ENCODE measurements at regions not wholly inside any gene's neighbourhood (a gene's known extent, or its start where the extent isn't known, plus 50 kb on each side); places are given as distances from the start of the nearest gene placed in this dataset.

DNA sequence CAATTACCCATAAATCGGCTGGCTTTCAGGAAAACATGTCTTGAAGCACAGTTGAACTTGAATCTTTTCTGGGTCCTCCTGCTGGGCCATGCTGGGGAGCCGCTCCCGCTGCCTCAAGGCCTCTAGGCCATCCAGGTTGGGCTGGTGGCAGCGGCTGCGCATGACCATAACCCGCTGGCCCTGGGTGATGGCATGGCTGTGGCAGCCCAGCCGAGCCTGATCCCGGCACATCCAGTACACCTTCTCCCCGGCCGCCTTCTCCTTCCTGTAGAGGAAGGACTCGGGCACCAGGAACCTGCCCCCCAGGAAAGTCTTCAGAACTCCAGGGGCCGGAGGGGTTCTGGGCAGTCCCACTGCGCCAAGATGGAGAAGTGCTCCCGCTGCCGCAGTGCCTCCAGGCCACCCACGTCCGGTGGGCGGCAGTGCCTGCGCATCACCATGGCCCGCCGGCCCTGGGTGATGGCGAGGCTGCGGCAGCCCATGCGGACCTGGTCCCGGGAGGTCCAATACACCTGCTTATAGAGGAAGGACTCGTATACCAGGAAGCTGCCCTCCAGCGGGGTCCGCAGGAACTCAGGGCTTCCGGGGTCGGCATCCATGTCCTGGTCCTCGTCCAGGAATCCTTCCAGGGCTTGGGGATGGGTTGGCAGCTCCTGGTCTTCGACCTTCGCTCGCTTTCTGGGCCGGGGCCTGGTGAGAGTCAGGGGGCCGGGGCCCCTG, 84.3 kb upstream of the FXR1 start:
- BruUV-seq (replicated peaks) = no TSS peak

GRCh38 chr3:180828723-180829408, 83.6 kb upstream of the FXR1 start:
- H2AFZ ChIP-seq = no peak overlapping the region
- no peak for DNase-seq
- H4K20me1 ChIP-seq (ENCODE audit: insufficient read depth) = no peaks in the 10 kb centered on the region
- no peak overlapping the region for H3K27ac ChIP-seq
- no peak overlapping the region for H3K4me3 ChIP-seq
- H3K36me3 ChIP-seq (ENCODE audit: low read depth) = no peaks in the 10 kb centered on the region
- POLR2A ChIA-PET (ENCODE audit: unreplicated experiment) = no interaction called here
- no peak for TF ChIP-seq EZH2 (IDR thresholded peaks at IDR 0.05; ENCODE audit: low read depth)
- TF ChIP-seq, protein P1, sequence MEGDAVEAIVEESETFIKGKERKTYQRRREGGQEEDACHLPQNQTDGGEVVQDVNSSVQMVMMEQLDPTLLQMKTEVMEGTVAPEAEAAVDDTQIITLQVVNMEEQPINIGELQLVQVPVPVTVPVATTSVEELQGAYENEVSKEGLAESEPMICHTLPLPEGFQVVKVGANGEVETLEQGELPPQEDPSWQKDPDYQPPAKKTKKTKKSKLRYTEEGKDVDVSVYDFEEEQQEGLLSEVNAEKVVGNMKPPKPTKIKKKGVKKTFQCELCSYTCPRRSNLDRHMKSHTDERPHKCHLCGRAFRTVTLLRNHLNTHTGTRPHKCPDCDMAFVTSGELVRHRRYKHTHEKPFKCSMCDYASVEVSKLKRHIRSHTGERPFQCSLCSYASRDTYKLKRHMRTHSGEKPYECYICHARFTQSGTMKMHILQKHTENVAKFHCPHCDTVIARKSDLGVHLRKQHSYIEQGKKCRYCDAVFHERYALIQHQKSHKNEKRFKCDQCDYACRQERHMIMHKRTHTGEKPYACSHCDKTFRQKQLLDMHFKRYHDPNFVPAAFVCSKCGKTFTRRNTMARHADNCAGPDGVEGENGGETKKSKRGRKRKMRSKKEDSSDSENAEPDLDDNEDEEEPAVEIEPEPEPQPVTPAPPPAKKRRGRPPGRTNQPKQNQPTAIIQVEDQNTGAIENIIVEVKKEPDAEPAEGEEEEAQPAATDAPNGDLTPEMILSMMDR (conservative IDR thresholded peaks at IDR 0.05) = no peak
- H3K4me1 ChIP-seq (replicated peaks; ENCODE audit: insufficient read depth) = no peaks in the 10 kb centered on the region
- no peak overlapping the region for H3K4me2 ChIP-seq
- no peaks in the 10 kb centered on the region for H3K27me3 ChIP-seq (ENCODE audit: insufficient read depth, low read depth)
- CTCF ChIA-PET = no interaction called here
- H3F3A ChIP-seq (ENCODE audit: insufficient read depth, low read depth) = no peaks in the 10 kb centered on the region
- no peaks in the 10 kb centered on the region for H3K9me3 ChIP-seq (ENCODE audit: insufficient read depth, low read depth)
- H3K9me2 ChIP-seq (ENCODE audit: insufficient read depth) = no peaks in the 10 kb centered on the region
- no TSS peak for BruUV-seq (replicated peaks)
- intact Hi-C loops (cut with micrococcal nuclease; ENCODE audit: unreplicated experiment) = no loop called here
- no peaks in the 10 kb centered on the region for H3K79me2 ChIP-seq (ENCODE audit: low read depth)

More for the DNA sequence above, 84.3 kb upstream of the FXR1 start:
- no peaks in the 10 kb centered on the region for H3K9me3 ChIP-seq (ENCODE audit: insufficient read depth, low read depth)
- H3K4me3 ChIP-seq = no peak overlapping the region
- intact Hi-C loops (cut with micrococcal nuclease; ENCODE audit: unreplicated experiment) = no loop called here
- no peaks in the 10 kb centered on the region for H3K9me2 ChIP-seq (ENCODE audit: insufficient read depth)
- H3K36me3 ChIP-seq (ENCODE audit: low read depth) = no peaks in the 10 kb centered on the region
- no peaks in the 10 kb centered on the region for H3F3A ChIP-seq (ENCODE audit: insufficient read depth, low read depth)
- H3K27ac ChIP-seq = no peak overlapping the region
- H4K20me1 ChIP-seq (ENCODE audit: insufficient read depth) = no peaks in the 10 kb centered on the region
- no peaks in the 10 kb centered on the region for H3K27me3 ChIP-seq (ENCODE audit: insufficient read depth, low read depth)
- TF ChIP-seq, protein P1 (conservative IDR thresholded peaks at IDR 0.05) = no peak
- TF ChIP-seq EZH2 (IDR thresholded peaks at IDR 0.05; ENCODE audit: low read depth) = no peak
- POLR2A ChIA-PET (ENCODE audit: unreplicated experiment) = no interaction called here
- CTCF ChIA-PET = no interaction called here
- no peak overlapping the region for H2AFZ ChIP-seq
- no peaks in the 10 kb centered on the region for H3K4me1 ChIP-seq (replicated peaks; ENCODE audit: insufficient read depth)
- no peaks in the 10 kb centered on the region for H3K79me2 ChIP-seq (ENCODE audit: low read depth)
- no peak for DNase-seq
- H3K4me2 ChIP-seq = no peak overlapping the region

- ChIA-PET POLR2A (ENCODE audit: unreplicated experiment) (no interaction called here), CTCF (no interaction called here)
- no TSS peak for BruUV-seq (replicated peaks)
- H2AFZ ChIP-seq = no peak overlapping the region
- H3K36me3 ChIP-seq (ENCODE audit: low read depth) = no peaks in the 10 kb centered on the region
- intact Hi-C loops (cut with micrococcal nuclease; ENCODE audit: unreplicated experiment) = no loop called here
- no peak overlapping the region for H3K4me2 ChIP-seq
- no peaks in the 10 kb centered on the region for H3K9me3 ChIP-seq (ENCODE audit: insufficient read depth, low read depth)
- no peak for DNase-seq
- H3F3A ChIP-seq (ENCODE audit: insufficient read depth, low read depth) = no peaks in the 10 kb centered on the region
- no peaks in the 10 kb centered on the region for H3K27me3 ChIP-seq (ENCODE audit: insufficient read depth, low read depth)
- H3K9me2 ChIP-seq (ENCODE audit: insufficient read depth) = no peaks in the 10 kb centered on the region
- no peak overlapping the region for H3K27ac ChIP-seq
- H3K4me3 ChIP-seq = no peak overlapping the region
- H3K79me2 ChIP-seq (ENCODE audit: low read depth) = no peaks in the 10 kb centered on the region
- no peaks in the 10 kb centered on the region for H3K4me1 ChIP-seq (replicated peaks; ENCODE audit: insufficient read depth)
- no peaks in the 10 kb centered on the region for H4K20me1 ChIP-seq (ENCODE audit: insufficient read depth)
- TF ChIP-seq, protein P1 (conservative IDR thresholded peaks at IDR 0.05) = no peak
- TF ChIP-seq EZH2 (IDR thresholded peaks at IDR 0.05; ENCODE audit: low read depth) = no peak
These were observed 82.8 kb upstream of the FXR1 start for GRCh38 chr3:180829409-180830405.

All from PC-9 (cell line).